ENCODE measurements at regions not wholly inside any gene's neighbourhood (a gene's known extent, or its start where the extent isn't known, plus 50 kb on each side); places are given as distances from the start of the nearest gene placed in this dataset.

DNA sequence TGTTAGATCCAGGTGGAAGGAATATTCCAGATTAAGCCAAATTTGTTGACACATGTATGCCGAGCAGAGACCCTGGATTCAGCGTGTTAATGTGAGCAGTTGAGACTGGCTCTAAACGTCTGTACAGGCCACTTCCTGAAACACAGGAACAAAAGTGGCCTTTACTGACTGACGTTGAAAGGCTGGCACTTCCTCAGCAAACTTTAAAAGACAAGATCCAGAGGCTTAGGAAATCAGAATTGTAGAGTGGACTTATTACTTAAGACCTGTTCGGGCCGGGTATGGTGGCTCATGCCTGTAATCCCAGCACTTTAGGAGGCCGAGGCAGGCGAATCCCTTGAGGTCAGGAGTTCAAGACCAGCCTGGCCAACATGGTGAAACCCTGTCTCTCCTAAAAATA, 125.7 kb upstream of the ARID1B start:
- TF ChIP-seq POLR2A (IDR thresholded peaks at IDR 0.05; ENCODE audit: low read length), result no peak
- no peak for TF ChIP-seq GATA1 (IDR thresholded peaks at IDR 0.05; ENCODE audit: low read depth, low read length)
